ENCODE measurements at regions not wholly inside any gene's neighbourhood (a gene's known extent, or its start where the extent isn't known, plus 50 kb on each side); places are given as distances from the start of the nearest gene placed in this dataset.

- TF ChIP-seq CTCF (IDR thresholded peaks at IDR 0.05; ENCODE audit: low read length) = no peak
- TF ChIP-seq EZH2 (optimal IDR thresholded peaks at IDR 0.05; ENCODE audit: low read depth, low read length) = no peak
- TF ChIP-seq EZH2phosphoT487 (IDR thresholded peaks at IDR 0.05; ENCODE audit: low read length) = no peak
These were observed 151.3 kb upstream of the FSCB start for GRCh38 chr14:44658389-44658696.

Data from MM.1S (cell line).